Stimulated activated effector memory CD8-positive, alpha-beta T cell treated with anti-CD3 and anti-CD28 coated beads, Interleukin-12 subunit alpha, Interleukin-12 subunit beta, amount 100 ng/mL, for 72 hours (primary cell): ENCODE measurements at regions not wholly inside any gene's neighbourhood (a gene's known extent, or its start where the extent isn't known, plus 50 kb on each side); places are given as distances from the start of the nearest gene placed in this dataset.

Source experiments
- ATAC-seq: fragments of 150-1000 bp; cut with Tn5 transposase; 2 replicates; pipeline ENCODE4 v1.10.0; 2021
- DNase-seq, 2 donors: peaks; one replicate each; pipeline ENCODE4 v3.0.0; 2021 to 2022; ENCODE audit warnings: low spot score in 2 of 2
- H3K27ac Mint-ChIP-seq: one replicate; pipeline ENCODE4 v1.8.0; 2022; ENCODE audit warnings: mild to moderate bottlenecking, mixed read lengths
- H3K36me3 Mint-ChIP-seq: one replicate; pipeline ENCODE4 v1.8.0; 2022; ENCODE audit warnings: mild to moderate bottlenecking, mixed read lengths
- H3K4me1 Mint-ChIP-seq: one replicate; pipeline ENCODE4 v1.8.0; 2022; ENCODE audit warnings: mixed read lengths
- H3K4me3 Mint-ChIP-seq: one replicate; pipeline ENCODE4 v1.8.0; 2022; ENCODE audit warnings: mild to moderate bottlenecking, mixed read lengths
- H3K9me3 Mint-ChIP-seq: one replicate; pipeline ENCODE4 v1.8.0; 2022; ENCODE audit warnings: mixed read lengths

- ATAC-seq: no peak
- Mint-ChIP-seq H3K4me3 (no peak overlapping the region), H3K36me3 (no peaks in the 10 kb centered on the region), H3K27ac (no peak overlapping the region), H3K4me1 (no peaks in the 10 kb centered on the region), H3K9me3 (peaks cover 2% of the 10 kb centered on the region)
- DNase-seq: no peak
These were observed 177.3 kb upstream of the BMP4 start for GRCh38 chr14:54133896-54134295.

- Mint-ChIP-seq H3K27ac (no peak overlapping the region), H3K9me3 (peaks cover 2% of the 10 kb centered on the region), H3K36me3 (no peaks in the 10 kb centered on the region), H3K4me1 (no peaks in the 10 kb centered on the region), H3K4me3 (no peak overlapping the region)
- no peak for DNase-seq
- no peak for ATAC-seq
These were observed 179.2 kb upstream of the BMP4 start for GRCh38 chr14:54135804-54136280.

- ATAC-seq (no peak), DNase-seq (no peak)
- no peak overlapping the region for H3K27ac Mint-ChIP-seq
- H3K9me3 Mint-ChIP-seq: peaks cover 2% of the 10 kb centered on the region
- H3K4me1 Mint-ChIP-seq: no peaks in the 10 kb centered on the region
- no peaks in the 10 kb centered on the region for H3K36me3 Mint-ChIP-seq
- no peak overlapping the region for H3K4me3 Mint-ChIP-seq
These were observed 180.4 kb upstream of the BMP4 start for GRCh38 chr14:54136894-54137613.

- Mint-ChIP-seq H3K36me3 (no peaks in the 10 kb centered on the region), H3K4me3 (no peak overlapping the region), H3K4me1 (no peaks in the 10 kb centered on the region), H3K9me3 (peaks cover 2% of the 10 kb centered on the region), H3K27ac (no peak overlapping the region)
- DNase-seq (no peak), ATAC-seq (no peak)
These were observed 181.0 kb upstream of the BMP4 start for GRCh38 chr14:54137614-54137961.

GRCh38 chr14:54138024-54138353 lies 181.4 kb upstream of the BMP4 start:
- DNase-seq: no peak
- no peaks in the 10 kb centered on the region for H3K4me1 Mint-ChIP-seq
- H3K36me3 Mint-ChIP-seq: no peaks in the 10 kb centered on the region
- H3K27ac Mint-ChIP-seq: no peak overlapping the region
- no peak for ATAC-seq
- H3K9me3 Mint-ChIP-seq: peaks cover 2% of the 10 kb centered on the region
- no peak overlapping the region for H3K4me3 Mint-ChIP-seq

- Mint-ChIP-seq H3K36me3 (no peaks in the 10 kb centered on the region), H3K27ac (no peak overlapping the region), H3K9me3 (peaks cover 2% of the 10 kb centered on the region), H3K4me1 (no peaks in the 10 kb centered on the region), H3K4me3 (no peak overlapping the region)
- no peak for ATAC-seq
- DNase-seq: no peak
These were observed 181.9 kb upstream of the BMP4 start for GRCh38 chr14:54138354-54139038.

- Mint-ChIP-seq H3K9me3 (peaks cover 2% of the 10 kb centered on the region), H3K27ac (no peak overlapping the region), H3K36me3 (no peaks in the 10 kb centered on the region), H3K4me3 (no peak overlapping the region), H3K4me1 (no peaks in the 10 kb centered on the region)
- ATAC-seq (no peak), DNase-seq (no peak)
These were observed 183.9 kb upstream of the BMP4 start for GRCh38 chr14:54140551-54140950.

GRCh38 chr14:54146601-54147000 lies 190.0 kb upstream of the BMP4 start:
- ATAC-seq (no peak), DNase-seq (no peak)
- Mint-ChIP-seq H3K4me1 (no peaks in the 10 kb centered on the region), H3K27ac (no peak overlapping the region), H3K4me3 (no peak overlapping the region), H3K36me3 (no peaks in the 10 kb centered on the region), H3K9me3 (peaks cover 5% of the 10 kb centered on the region)

- Mint-ChIP-seq H3K36me3 (no peaks in the 10 kb centered on the region), H3K9me3 (peaks cover 5% of the 10 kb centered on the region), H3K4me3 (no peak overlapping the region), H3K4me1 (no peaks in the 10 kb centered on the region), H3K27ac (no peak overlapping the region)
- ATAC-seq (no peak), DNase-seq (no peak)
These were observed 190.7 kb upstream of the BMP4 start for GRCh38 chr14:54147282-54147681.

- Mint-ChIP-seq H3K4me3 (no peak overlapping the region), H3K4me1 (no peaks in the 10 kb centered on the region), H3K9me3 (peaks cover 5% of the 10 kb centered on the region), H3K36me3 (no peaks in the 10 kb centered on the region), H3K27ac (no peak overlapping the region)
- no peak for DNase-seq
- ATAC-seq: no peak
These were observed 191.1 kb upstream of the BMP4 start for GRCh38 chr14:54147758-54148157.

GRCh38 chr14:54148251-54148650 lies 191.6 kb upstream of the BMP4 start:
- no peak for ATAC-seq
- H3K4me3 Mint-ChIP-seq: no peak overlapping the region
- no peaks in the 10 kb centered on the region for H3K36me3 Mint-ChIP-seq
- no peaks in the 10 kb centered on the region for H3K4me1 Mint-ChIP-seq
- no peak overlapping the region for H3K27ac Mint-ChIP-seq
- DNase-seq: no peak
- H3K9me3 Mint-ChIP-seq: peaks cover 5% of the 10 kb centered on the region

GRCh38 chr14:54152351-54152750 lies 195.7 kb upstream of the BMP4 start:
- H3K9me3 Mint-ChIP-seq: peaks cover 5% of the 10 kb centered on the region
- no peak overlapping the region for H3K27ac Mint-ChIP-seq
- H3K36me3 Mint-ChIP-seq: no peaks in the 10 kb centered on the region
- DNase-seq (no peak), ATAC-seq (no peak)
- no peaks in the 10 kb centered on the region for H3K4me1 Mint-ChIP-seq
- H3K4me3 Mint-ChIP-seq: no peak overlapping the region

GRCh38 chr14:54166049-54166950 lies 209.7 kb upstream of the BMP4 start:
- Mint-ChIP-seq H3K4me1 (no peaks in the 10 kb centered on the region), H3K27ac (no peak overlapping the region), H3K36me3 (no peaks in the 10 kb centered on the region), H3K4me3 (no peak overlapping the region), H3K9me3 (peaks cover 4% of the 10 kb centered on the region)
- peak; percentile 37 for ATAC-seq
- DNase-seq: no peak

GRCh38 chr14:54168489-54168888 lies 211.9 kb upstream of the BMP4 start:
- no peak for DNase-seq

GRCh38 chr14:54169254-54169924 lies 212.8 kb upstream of the BMP4 start:
- no peak overlapping the region for H3K4me3 Mint-ChIP-seq
- DNase-seq (no peak), ATAC-seq (no peak)
- no peaks in the 10 kb centered on the region for H3K4me1 Mint-ChIP-seq
- H3K36me3 Mint-ChIP-seq: no peaks in the 10 kb centered on the region
- H3K27ac Mint-ChIP-seq: no peak overlapping the region
- H3K9me3 Mint-ChIP-seq: no peaks in the 10 kb centered on the region

More at GRCh38 chr14:54168489-54168888, 211.9 kb upstream of the BMP4 start:
- Mint-ChIP-seq H3K36me3 (no peaks in the 10 kb centered on the region), H3K9me3 (no peaks in the 10 kb centered on the region), H3K27ac (no peak overlapping the region), H3K4me3 (no peak overlapping the region), H3K4me1 (no peaks in the 10 kb centered on the region)
- no peak for ATAC-seq
